DND-41 (cell line): ENCODE measurements at regions not wholly inside any gene's neighbourhood (a gene's known extent, or its start where the extent isn't known, plus 50 kb on each side); places are given as distances from the start of the nearest gene placed in this dataset.

Experiments used
- CTCF ChIP-seq: IDR thresholded peaks from 2 replicates; pipeline ENCODE4 v1.5.1; 2012; ENCODE audit warnings: borderline replicate concordance, low read length, moderate library complexity, mild to moderate bottlenecking; ENCODE audit not compliant: poor library complexity, severe bottlenecking; ENCODE audit errors: extremely low read depth
- EZH2 ChIP-seq: IDR thresholded peaks from 3 replicates; pipeline ENCODE4 v1.6.1; 2012; ENCODE audit warnings: borderline replicate concordance, low read depth, mild to moderate bottlenecking, moderate library complexity, low read length, inconsistent platforms; ENCODE audit not compliant: severe bottlenecking

- TF ChIP-seq CTCF: no peak
- no peak for TF ChIP-seq EZH2
These were observed 129.9 kb downstream of the TMEM30B start for GRCh38 chr14:61151251-61151650.
